NCI-H2107 treated with DMSO at 0.1 percent for 48 hours (cell line): ENCODE measurements at regions not wholly inside any gene's neighbourhood (a gene's known extent, or its start where the extent isn't known, plus 50 kb on each side); places are given as distances from the start of the nearest gene placed in this dataset.
"Not testable (repeated sequence)": the region's sequence is repeated elsewhere in the genome, so short reads cannot be mapped to it uniquely, and the experiment has no call there.

ENCODE experiments used
- DNase-seq: peaks from one replicate; lab custom pipeline; 2025; ENCODE audit not compliant: unreplicated experiment; lab: John Stamatoyannopoulos, UW

DNA sequence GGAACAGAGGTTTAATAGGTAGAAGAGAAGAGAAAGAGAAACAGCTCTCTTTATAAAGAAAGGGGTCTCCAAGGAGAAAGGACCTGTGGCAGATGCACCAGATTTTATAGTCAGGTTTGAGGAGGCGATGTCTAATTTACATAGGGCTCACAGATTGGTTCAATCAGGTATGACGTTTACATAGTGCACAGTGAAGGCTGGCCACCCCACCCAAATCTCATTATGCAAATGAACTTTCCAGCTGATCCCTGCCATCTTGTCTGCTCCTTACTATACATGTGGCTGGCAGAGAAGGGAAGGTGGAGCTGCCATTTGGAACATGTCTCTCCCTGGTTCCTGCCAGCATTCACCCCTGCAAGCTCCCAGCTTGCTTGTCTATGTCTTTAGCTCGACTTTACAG is 557.8 kb downstream of the SUCLG1 start:
- no peak for DNase-seq

- DNase-seq = no peak
Observed at GRCh38 chr2:83900862-83901261, 558.2 kb downstream of the SUCLG1 start.

DNA sequence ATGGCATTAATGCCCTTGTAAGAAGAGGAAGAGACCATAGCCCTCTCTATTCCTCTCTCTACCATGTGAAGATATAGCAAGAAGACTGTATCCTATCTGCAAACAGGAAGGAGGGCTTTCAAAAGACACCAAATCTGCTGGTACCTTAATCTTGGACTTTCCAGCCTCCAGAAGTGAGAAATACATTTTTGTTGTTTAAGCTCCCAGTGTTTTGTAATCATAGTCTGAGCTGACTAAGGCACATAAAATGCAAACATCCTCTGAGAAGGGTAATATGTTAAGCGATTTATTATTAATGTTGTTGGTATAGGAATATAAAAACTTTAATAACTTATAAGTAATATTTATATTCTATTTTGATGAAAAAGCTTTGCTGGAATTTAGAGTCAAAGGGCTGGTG is 559.8 kb downstream of the SUCLG1 start:
- no peak for DNase-seq

GRCh38 chr2:83894976-83895375 is 564.1 kb downstream of the SUCLG1 start:
- DNase-seq = no peak

DNA sequence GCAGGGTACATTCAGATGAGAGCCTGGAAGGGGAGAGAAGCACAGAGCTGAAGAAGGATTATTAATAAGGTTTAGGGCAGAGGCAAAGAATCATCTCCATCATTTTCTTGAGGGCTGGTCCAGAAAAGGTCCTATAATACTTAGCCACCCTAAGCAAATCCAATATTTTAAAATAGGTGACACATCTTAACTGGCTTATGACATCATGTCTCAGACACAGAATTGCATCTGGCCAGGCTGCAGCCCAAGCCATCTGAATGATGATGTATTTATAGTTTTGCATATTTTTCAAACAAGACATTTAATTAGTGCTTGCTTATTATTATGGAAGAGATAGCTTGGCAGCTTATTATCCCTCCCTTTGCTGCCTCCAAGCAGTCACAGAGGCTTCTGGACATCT is 571.3 kb downstream of the SUCLG1 start:
- no peak for DNase-seq

DNA sequence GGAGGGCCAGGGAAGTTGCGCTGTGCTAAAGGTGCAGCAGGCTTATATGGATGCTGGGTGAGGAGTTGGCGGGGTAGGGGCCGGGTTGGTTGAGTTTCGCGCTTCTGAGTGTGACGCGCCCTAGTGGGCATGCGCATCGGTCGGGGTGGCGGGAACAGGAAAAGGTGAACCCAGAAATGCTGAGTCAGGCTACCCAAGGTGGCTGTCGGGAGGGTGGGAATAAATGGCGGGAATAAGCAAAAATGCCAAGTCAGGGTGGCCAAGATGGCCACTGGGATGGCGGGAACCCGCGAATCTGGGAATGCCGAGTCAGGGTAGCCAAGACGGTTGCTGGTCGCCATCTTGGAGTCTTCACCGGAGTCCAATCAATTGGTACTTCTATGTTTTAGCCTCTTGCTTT is 580.0 kb downstream of the SUCLG1 start:
- DNase-seq = no peak

DNA sequence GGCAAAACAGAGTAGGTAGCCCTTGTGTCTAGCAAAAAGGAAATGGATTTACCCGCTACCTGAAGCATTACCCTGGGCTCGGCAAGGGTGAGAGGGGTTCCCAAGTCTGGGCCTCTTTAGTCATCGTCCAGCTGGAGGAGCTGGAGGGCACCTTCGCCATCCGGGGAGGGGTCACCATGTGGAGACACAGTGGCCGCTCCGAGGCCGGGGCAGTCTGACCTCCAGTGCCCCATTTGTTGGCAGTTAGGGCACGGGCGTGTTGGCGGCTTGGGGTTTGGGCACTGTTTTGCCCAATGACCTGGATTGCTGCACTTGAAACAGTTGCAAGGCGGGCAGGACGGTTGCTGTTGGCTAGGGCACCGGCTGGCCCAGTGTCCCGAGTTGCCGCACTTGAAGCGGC is 581.8 kb downstream of the SUCLG1 start:
- not testable (repeated sequence) for DNase-seq

- DNase-seq = no peak
Observed at GRCh38 chr2:83874712-83875430, 584.2 kb downstream of the SUCLG1 start.

DNA sequence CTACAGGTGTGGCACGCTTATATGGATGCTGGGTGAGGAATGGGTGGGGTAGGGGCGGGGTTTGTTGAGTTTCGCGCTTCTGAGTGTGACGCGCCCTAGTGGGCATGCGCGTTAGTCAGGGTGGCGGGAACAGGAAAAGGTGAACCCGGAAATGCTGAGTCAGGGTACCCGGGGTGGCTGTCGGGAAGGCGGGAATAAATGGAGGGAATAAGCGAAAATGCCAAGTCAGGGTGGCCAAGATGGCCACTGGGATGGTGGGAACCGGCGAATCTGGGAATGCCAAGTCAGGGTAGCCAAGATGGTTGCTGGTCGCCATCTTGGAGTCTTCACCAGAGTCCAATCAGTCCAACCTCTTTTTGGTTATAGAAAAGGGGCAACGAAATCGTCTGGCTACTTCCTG is 585.0 kb downstream of the SUCLG1 start:
- no peak for DNase-seq

- no peak for DNase-seq
Observed at GRCh38 chr2:83873110-83873509, 586.0 kb downstream of the SUCLG1 start.

DNA sequence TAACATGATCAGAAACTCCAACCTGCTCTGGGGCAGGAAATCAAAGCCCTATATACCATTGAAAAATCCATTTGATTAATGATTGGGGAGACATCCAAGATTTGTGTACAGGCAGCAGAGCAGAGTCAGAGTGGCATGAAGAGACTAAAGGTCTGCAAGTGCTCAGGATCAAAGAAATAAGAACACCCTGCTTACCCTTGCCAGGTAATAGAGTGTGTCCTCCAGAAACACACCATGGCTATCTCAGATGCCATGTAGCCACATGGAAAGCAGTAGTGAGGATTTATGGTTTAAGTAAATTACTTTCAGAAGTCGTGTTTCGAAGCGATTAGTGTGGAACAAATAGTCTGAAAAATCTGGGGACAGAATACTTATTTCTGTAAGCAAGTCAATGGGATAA is 592.9 kb downstream of the SUCLG1 start:
- DNase-seq = no peak

- no peak for DNase-seq
Observed at GRCh38 chr2:83862600-83862999, 596.5 kb downstream of the SUCLG1 start.

- DNase-seq = no peak
Observed at GRCh38 chr2:83860320-83860719, 598.8 kb downstream of the SUCLG1 start.

DNA sequence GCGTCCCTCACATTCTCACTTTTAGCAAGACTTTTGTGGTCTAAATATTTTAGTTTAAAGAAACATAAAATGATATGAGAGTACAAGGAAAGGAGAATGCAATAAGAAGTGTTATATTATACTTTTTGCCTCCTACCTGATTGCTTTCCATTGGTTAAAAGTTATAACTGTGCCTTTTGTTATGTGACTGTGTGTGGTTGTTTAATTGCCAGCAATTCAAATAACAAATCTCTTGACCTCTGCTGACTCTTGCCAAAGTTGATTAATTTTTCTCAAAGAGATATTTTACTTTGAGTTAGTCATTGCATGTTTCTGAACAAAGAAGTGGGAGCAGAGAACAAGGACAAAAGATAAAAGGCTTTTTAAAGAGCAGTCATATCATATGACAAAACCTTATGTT is 599.5 kb downstream of the SUCLG1 start:
- DNase-seq = no peak

DNA sequence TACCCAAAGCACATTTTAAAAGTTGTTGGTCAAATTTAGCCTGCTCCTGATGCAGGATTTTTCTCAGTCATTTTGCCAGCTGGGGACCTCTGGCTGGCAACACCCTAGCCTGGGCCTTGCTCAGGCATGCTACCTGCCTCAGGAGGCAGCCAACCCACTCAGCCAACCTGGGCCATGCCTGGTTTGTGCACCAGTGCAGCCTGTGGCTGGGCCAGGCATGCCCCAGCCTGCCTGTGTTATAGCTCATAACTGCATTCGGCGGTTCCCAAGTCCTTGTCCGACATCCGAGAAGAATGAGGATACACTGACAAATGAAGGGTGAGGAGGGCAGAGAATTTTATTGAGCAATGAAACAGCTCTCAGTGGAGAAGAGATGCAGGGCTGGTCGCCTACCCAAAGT is 608.0 kb downstream of the SUCLG1 start:
- DNase-seq = no peak

DNA sequence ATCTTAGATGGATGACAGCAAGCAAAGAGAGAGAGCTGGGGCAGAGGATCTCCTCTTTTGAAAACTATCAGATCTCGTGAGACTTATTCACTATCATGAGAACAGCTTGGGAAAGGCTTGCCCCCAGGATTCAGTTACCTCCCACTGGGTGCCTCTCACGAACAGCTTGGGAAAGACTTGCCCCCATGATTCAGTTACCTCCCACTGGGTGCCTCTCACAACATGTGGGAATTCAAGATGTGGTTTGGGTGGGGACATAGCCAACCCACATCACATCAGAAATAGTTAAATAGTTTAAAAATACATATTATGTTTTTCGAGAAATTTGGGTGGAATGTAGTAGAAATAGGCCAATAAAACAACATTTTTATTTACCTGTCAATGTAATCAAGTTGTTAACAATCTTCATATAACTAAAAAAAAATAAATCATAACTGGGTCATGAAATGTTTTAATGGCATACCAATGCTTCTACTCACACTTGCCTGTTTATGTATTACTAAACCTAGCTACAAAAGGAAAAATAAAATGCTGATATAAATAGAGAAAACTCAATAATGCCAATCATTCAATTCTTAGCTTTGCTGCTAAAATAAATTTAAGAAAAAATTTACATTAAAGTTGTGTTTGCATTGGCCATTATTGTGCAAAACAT is 608.9 kb downstream of the SUCLG1 start:
- no peak for DNase-seq

- no peak for DNase-seq
Observed at GRCh38 chr2:83844490-83844889, 614.6 kb downstream of the SUCLG1 start.

DNA sequence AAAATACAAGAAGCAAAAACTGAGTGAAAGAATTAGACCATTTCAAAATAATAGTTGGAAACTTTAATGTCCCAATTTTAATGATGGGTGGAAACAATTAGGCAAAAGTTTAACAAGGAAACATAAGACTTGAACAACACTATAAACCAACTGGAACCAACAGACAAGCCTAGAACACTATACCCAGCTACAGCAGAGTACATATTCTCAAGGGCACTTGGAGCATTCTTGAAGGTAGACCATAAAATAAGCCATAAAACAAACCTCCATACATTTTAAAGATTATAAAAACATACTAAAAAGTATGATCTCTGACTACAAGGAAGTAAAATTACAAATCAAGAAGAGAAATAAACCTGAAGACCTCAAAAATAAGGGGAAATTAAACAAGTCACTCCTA is 616.7 kb downstream of the SUCLG1 start:
- DNase-seq = no peak

DNA sequence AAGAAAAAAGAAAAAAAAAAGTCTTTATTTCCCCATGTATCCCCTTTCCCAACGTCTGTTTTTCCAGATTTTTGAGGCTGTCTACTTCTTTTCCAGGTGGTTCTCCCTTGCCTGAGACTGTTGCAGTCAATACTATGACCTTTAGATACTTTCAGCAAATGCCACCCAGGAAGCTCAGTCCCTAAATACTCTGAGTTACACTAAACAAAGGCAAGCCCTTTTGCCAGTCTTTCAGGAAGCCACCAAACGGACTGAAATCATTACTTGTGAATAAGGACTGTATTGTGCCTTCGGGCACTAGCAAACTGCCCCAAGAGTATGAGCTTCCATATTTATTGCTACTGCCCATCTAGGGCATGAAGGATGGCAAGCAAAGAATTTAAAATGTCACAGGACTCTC is 621.3 kb downstream of the SUCLG1 start:
- DNase-seq = no peak

DNA sequence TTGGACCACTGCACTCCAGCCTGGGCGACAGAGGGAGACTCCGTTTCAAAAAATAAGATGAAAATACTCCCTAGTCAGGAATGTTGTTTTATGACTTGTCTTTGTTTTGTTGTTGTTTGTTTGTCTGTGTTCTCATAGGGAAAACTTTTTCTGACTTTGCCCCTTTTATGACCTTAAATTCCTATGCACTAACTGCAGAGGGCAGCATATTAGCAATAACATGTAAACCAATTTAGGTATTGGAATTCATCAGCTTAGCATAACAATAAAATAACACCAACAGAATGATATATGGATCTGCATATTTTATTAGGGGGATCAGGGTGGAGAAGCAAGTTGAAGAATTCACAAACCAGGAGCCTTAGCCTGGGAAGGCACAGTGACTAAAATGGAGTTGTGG is 631.5 kb downstream of the SUCLG1 start:
- no peak for DNase-seq

DNA sequence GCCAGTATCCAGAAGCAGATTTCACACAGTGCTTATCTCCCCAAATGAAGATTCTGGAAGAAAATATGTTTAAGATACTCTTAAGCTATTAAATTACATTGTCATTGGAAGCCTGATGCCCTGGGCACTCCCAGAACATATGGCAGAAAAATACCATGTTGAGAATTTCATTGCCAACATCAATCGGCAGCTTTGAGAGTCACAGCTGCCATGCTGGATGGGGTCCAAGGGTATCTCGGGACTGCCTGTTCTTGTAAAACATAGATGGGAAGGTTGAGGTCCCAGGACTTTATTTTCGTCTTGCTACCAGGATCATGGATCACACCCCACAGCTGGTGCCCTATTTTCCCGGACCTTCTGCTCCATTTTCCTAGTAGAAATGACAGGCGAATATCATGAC is 632.5 kb downstream of the SUCLG1 start:
- DNase-seq = no peak

DNA sequence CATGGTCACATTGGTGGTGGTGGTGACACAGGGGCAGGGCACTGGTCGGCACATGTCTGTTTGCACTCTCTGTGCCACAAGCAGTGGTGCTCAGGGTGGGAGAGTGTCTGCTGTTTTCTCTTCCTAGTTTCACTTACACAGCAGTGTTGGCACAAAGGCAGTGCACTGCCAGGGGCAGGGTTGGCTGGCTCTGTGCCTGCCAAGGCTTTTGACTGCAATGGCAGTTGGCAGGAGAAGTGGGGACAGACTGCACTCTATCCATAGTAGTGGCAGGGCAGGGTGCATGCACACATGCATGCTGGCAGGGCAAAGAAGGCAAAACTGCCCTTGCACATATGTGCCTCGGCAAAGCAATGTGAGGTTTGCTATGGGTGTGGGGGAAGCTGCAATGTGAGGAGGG is 635.9 kb downstream of the SUCLG1 start:
- DNase-seq = no peak

DNA sequence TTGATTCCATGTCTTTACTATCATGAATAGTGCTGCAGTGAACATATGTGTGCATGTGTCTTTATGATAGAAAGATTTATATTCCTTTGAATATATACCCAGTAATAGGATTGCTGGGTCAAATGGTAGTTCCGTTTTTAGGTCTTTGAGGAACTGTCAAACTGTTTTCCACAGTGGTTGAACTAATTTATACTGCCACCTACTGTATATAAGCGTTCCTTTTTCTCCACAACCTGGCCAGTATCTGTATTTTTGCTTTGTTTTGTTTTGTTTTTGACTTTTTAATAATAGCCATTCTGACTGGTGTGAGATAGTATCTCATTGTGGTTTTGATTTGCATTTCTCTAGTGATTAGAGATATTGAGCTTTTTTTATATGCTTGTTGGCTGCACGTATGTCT is 641.6 kb downstream of the SUCLG1 start:
- DNase-seq = no peak
